ENCODE measurements at regions not wholly inside any gene's neighbourhood (a gene's known extent, or its start where the extent isn't known, plus 50 kb on each side); places are given as distances from the start of the nearest gene placed in this dataset.

DNA sequence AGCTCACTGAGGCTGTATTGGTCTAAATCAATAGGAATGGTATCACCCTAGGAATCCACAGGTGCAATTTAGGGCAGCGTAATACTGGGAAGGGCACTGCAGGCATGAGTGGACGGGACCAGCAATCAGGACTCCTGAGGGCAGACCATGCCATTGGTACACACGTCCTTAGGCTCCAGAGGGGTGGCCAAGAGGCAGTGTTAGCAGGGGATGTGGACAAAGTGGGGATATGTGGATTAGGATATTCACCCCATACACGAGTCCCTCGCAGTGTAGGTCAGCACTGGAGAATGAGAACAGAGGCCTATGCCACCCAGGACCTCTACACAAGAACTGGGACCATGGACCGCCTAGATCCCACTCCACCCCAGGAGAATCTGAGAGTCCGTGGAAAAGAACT lies 389.8 kb downstream of the BCL11A start:
- ChIA-PET POLR2A (no interaction called here), CTCF (interaction anchor here (0.9 kb wide), 1 partner anchor 10 kb away, joined by 3 read pairs; no protein-coding TSS in a partner anchor)
- WGBS (ENCODE audit: insufficient coverage): 100% methylated on average over 4 of the region's 7 CpGs
- intact Hi-C loops (cut with micrococcal nuclease): no loop called here
- H3K36me3 ChIP-seq (replicated peaks in 1 of 2; ENCODE audit: control extremely low read depth in 1 of 2, control insufficient read depth in 1 of 2, extremely low read depth in 1 of 2, insufficient read depth in 2 of 2, low read length in 1 of 2): no peaks in the 10 kb centered on the region
- TF ChIP-seq EZH2 (IDR thresholded peaks at IDR 0.05; ENCODE audit: borderline replicate concordance, insufficient read depth, low read depth, low read length, poor library complexity, severe bottlenecking): no peak
- TF ChIP-seq, protein P1, sequence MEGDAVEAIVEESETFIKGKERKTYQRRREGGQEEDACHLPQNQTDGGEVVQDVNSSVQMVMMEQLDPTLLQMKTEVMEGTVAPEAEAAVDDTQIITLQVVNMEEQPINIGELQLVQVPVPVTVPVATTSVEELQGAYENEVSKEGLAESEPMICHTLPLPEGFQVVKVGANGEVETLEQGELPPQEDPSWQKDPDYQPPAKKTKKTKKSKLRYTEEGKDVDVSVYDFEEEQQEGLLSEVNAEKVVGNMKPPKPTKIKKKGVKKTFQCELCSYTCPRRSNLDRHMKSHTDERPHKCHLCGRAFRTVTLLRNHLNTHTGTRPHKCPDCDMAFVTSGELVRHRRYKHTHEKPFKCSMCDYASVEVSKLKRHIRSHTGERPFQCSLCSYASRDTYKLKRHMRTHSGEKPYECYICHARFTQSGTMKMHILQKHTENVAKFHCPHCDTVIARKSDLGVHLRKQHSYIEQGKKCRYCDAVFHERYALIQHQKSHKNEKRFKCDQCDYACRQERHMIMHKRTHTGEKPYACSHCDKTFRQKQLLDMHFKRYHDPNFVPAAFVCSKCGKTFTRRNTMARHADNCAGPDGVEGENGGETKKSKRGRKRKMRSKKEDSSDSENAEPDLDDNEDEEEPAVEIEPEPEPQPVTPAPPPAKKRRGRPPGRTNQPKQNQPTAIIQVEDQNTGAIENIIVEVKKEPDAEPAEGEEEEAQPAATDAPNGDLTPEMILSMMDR (IDR thresholded peaks at IDR 0.05): no peak
- peaks cover 11% of the 10 kb centered on the region for H3K4me1 Mint-ChIP-seq
- H3K9me3 Mint-ChIP-seq (ENCODE audit: insufficient read depth): no peaks in the 10 kb centered on the region
- H2AFZ ChIP-seq (ENCODE audit: insufficient read depth, low read depth, low read length, poor library complexity, severe bottlenecking): no peak overlapping the region
- no peak overlapping the region for H3K27ac ChIP-seq (ENCODE audit: low read length in 2 of 2)
- no peak overlapping the region for H3K4me2 ChIP-seq (replicated peaks; ENCODE audit: low read depth, low read length, poor library complexity, severe bottlenecking)
- no peaks in the 10 kb centered on the region for H3K9me3 ChIP-seq (ENCODE audit: control extremely low read depth in 1 of 3, control insufficient read depth in 2 of 3, insufficient read depth in 1 of 3, low read length in 2 of 3)
- H4K20me1 ChIP-seq (ENCODE audit: control insufficient read depth, insufficient read depth, low read length, poor library complexity, severe bottlenecking): no peaks in the 10 kb centered on the region
- ATAC-seq (ENCODE audit: low read depth) (no peak), DNase-seq (no peak)
- H3K79me2 ChIP-seq (ENCODE audit: control insufficient read depth, insufficient read depth, low read length): no peaks in the 10 kb centered on the region
- H3K4me1 ChIP-seq (ENCODE audit: control insufficient read depth in 2 of 2, insufficient read depth in 2 of 2, low read length in 2 of 2): peaks cover 6 to 10% of the 10 kb centered on the region in 2 donors
- no peak overlapping the region for H3K4me3 ChIP-seq (ENCODE audit: control extremely low read depth in 1 of 5, extremely low read depth in 1 of 5, insufficient read depth in 1 of 5, low read depth in 2 of 5, low read length in 4 of 5)
- H3K9ac ChIP-seq (ENCODE audit: low read length): no peak overlapping the region
- no peaks in the 10 kb centered on the region for H3K27me3 ChIP-seq (replicated peaks in 1 of 4; ENCODE audit: control extremely low read depth in 1 of 4, control insufficient read depth in 3 of 4, insufficient read depth in 4 of 4, low read length in 3 of 4)
- no peaks in the 10 kb centered on the region for H3K27me3 Mint-ChIP-seq
- no peak overlapping the region for H3K27ac Mint-ChIP-seq
- H3K4me3 Mint-ChIP-seq: no peak overlapping the region

DNA sequence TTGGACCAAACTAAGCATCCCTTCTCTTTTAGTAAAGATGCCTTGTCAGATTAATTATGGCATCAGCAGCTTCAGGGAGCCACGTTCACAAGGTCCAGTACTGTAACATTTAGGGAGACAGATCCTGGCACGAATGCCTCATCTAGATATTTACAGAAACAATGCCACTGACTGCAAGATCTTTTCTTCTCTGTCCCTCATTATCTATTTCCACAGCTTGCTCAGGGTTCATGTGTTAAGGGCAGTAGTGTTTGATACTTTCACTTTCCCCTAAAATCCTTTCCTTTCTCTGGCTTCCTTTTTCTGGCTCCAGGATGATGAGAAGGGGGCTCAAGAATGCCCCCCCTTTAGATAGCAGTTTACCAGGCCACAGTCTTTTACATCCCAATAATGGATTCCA lies 393.9 kb downstream of the BCL11A start:
- H3K4me2 ChIP-seq (replicated peaks; ENCODE audit: low read depth, low read length, poor library complexity, severe bottlenecking): peak overlapping the region; percentile 37
- no peaks in the 10 kb centered on the region for H3K36me3 ChIP-seq (replicated peaks in 1 of 2; ENCODE audit: control extremely low read depth in 1 of 2, control insufficient read depth in 1 of 2, extremely low read depth in 1 of 2, insufficient read depth in 2 of 2, low read length in 1 of 2)
- H3K27ac Mint-ChIP-seq: no peak overlapping the region
- H3K9me3 Mint-ChIP-seq (ENCODE audit: insufficient read depth): no peaks in the 10 kb centered on the region
- TF ChIP-seq, protein P1 (IDR thresholded peaks at IDR 0.05): no peak
- no peak for TF ChIP-seq EZH2 (IDR thresholded peaks at IDR 0.05; ENCODE audit: borderline replicate concordance, insufficient read depth, low read depth, low read length, poor library complexity, severe bottlenecking)
- DNase-seq: no peak
- H3K9ac ChIP-seq (ENCODE audit: low read length): no peak overlapping the region
- H3K27ac ChIP-seq (ENCODE audit: low read length in 2 of 2): no peak overlapping the region
- no peaks in the 10 kb centered on the region for H3K27me3 ChIP-seq (replicated peaks in 1 of 4; ENCODE audit: control extremely low read depth in 1 of 4, control insufficient read depth in 3 of 4, insufficient read depth in 4 of 4, low read length in 3 of 4)
- H3K9me3 ChIP-seq (ENCODE audit: control extremely low read depth in 1 of 3, control insufficient read depth in 2 of 3, insufficient read depth in 1 of 3, low read length in 2 of 3): no peaks in the 10 kb centered on the region
- H3K4me3 Mint-ChIP-seq: peak overlapping the region; percentile 16
- no peak for ATAC-seq (ENCODE audit: low read depth)
- H3K4me1 Mint-ChIP-seq: peaks cover 24% of the 10 kb centered on the region
- peaks cover 10% of the 10 kb centered on the region in 2 donors for H3K4me1 ChIP-seq (ENCODE audit: control insufficient read depth in 2 of 2, insufficient read depth in 2 of 2, low read length in 2 of 2)
- H3K4me3 ChIP-seq (ENCODE audit: control extremely low read depth in 1 of 5, extremely low read depth in 1 of 5, insufficient read depth in 1 of 5, low read depth in 2 of 5, low read length in 4 of 5): no peak overlapping the region
- ChIA-PET CTCF (no interaction called here), POLR2A (no interaction called here)
- H2AFZ ChIP-seq (ENCODE audit: insufficient read depth, low read depth, low read length, poor library complexity, severe bottlenecking): peak overlapping the region; percentile 17
- H3K27me3 Mint-ChIP-seq: no peaks in the 10 kb centered on the region
- intact Hi-C loops (cut with micrococcal nuclease): no loop called here
- no peaks in the 10 kb centered on the region for H3K79me2 ChIP-seq (ENCODE audit: control insufficient read depth, insufficient read depth, low read length)
- no CpG with 5 or more reads among the region's 2 CpGs for WGBS (ENCODE audit: insufficient coverage)
- H4K20me1 ChIP-seq (ENCODE audit: control insufficient read depth, insufficient read depth, low read length, poor library complexity, severe bottlenecking): no peaks in the 10 kb centered on the region
